LNCaP clone FGC (cell line): ENCODE measurements at regions not wholly inside any gene's neighbourhood (a gene's known extent, or its start where the extent isn't known, plus 50 kb on each side); places are given as distances from the start of the nearest gene placed in this dataset.

Experiments
- DNase-seq: peaks from one replicate; pipeline ENCODE4 v3.0.0-alpha.2; 2011; ENCODE audit warnings: low read depth
- H3K4me3 ChIP-seq: 2 replicates; pipeline ENCODE4 v1.5.1; 2011; ENCODE audit warnings: mild to moderate bottlenecking, low read depth, low read length, control low read depth
- CTCF ChIP-seq: IDR thresholded peaks from 2 replicates; pipeline ENCODE4 v1.5.1; 2012; ENCODE audit warnings: mild to moderate bottlenecking; ENCODE audit not compliant: control insufficient read depth, insufficient read depth; ENCODE audit errors: extremely low read depth

GRCh38 chr17:13813347-13814240, 211.9 kb upstream of the HS3ST3A1 start:
- DNase-seq: no peak
- no peak for TF ChIP-seq CTCF

GRCh38 chr17:13822700-13823099, 221.0 kb upstream of the HS3ST3A1 start:
- DNase-seq: no peak
- no peak overlapping the region for H3K4me3 ChIP-seq
- TF ChIP-seq CTCF: no peak

More at GRCh38 chr17:13813347-13814240, 211.9 kb upstream of the HS3ST3A1 start:
- H3K4me3 ChIP-seq: no peak overlapping the region

- no peak overlapping the region for H3K4me3 ChIP-seq
- no peak for TF ChIP-seq CTCF
- no peak for DNase-seq
Observed at GRCh38 chr17:13825526-13826040, 223.9 kb upstream of the HS3ST3A1 start.

- H3K4me3 ChIP-seq: no peak overlapping the region
- DNase-seq: no peak
- TF ChIP-seq CTCF: no peak
Observed at GRCh38 chr17:13827118-13827517, 225.4 kb upstream of the HS3ST3A1 start.

- TF ChIP-seq CTCF: no peak
- no peak overlapping the region for H3K4me3 ChIP-seq
- no peak for DNase-seq
Observed at GRCh38 chr17:13833921-13834320, 232.2 kb upstream of the HS3ST3A1 start.

GRCh38 chr17:13835151-13835550, 233.4 kb upstream of the HS3ST3A1 start:
- no peak overlapping the region for H3K4me3 ChIP-seq
- DNase-seq: no peak
- TF ChIP-seq CTCF: no peak
